ENCODE measurements at regions not wholly inside any gene's neighbourhood (a gene's known extent, or its start where the extent isn't known, plus 50 kb on each side); places are given as distances from the start of the nearest gene placed in this dataset.

GRCh38 chr1:94611681-94612475 is 70.3 kb upstream of the F3 start:
- DNase-seq: no peak

GRCh38 chr1:94609619-94610018 is 68.1 kb upstream of the F3 start:
- DNase-seq: no peak

- DNase-seq: no peak
Observed at GRCh38 chr1:94608852-94609530, 67.4 kb upstream of the F3 start.

GRCh38 chr1:94608142-94608851 is 66.7 kb upstream of the F3 start:
- no peak for DNase-seq

GRCh38 chr1:94607398-94607797 is 65.8 kb upstream of the F3 start:
- no peak for DNase-seq

GRCh38 chr1:94606471-94606870 is 64.9 kb upstream of the F3 start:
- no peak for DNase-seq

GRCh38 chr1:94603663-94604062 is 62.1 kb upstream of the F3 start:
- no peak for DNase-seq

GRCh38 chr1:94602802-94603625 is 61.5 kb upstream of the F3 start:
- no peak for DNase-seq

GRCh38 chr1:94602316-94602715 is 60.8 kb upstream of the F3 start:
- peak; percentile 8 for DNase-seq

GRCh38 chr1:94600556-94600955 is 59.0 kb upstream of the F3 start:
- no peak for DNase-seq

- DNase-seq: no peak
Observed at GRCh38 chr1:94599095-94599813, 57.7 kb upstream of the F3 start.

GRCh38 chr1:94597701-94598100 is 56.1 kb upstream of the F3 start:
- DNase-seq: no peak

- DNase-seq: no peak
Observed at GRCh38 chr1:94596260-94596659, 54.7 kb upstream of the F3 start.

- no peak for DNase-seq
Observed at GRCh38 chr1:94595658-94596057, 54.1 kb upstream of the F3 start.

- no peak for DNase-seq
Observed at GRCh38 chr1:94593611-94594010, 52.1 kb upstream of the F3 start.

GRCh38 chr1:94592571-94592920 is 51.0 kb upstream of the F3 start:
- DNase-seq: no peak

GRCh38 chr1:94591823-94592570 is 50.4 kb upstream of the F3 start:
- DNase-seq: no peak
